HEK293T (cell line): ENCODE measurements at regions not wholly inside any gene's neighbourhood (a gene's known extent, or its start where the extent isn't known, plus 50 kb on each side); places are given as distances from the start of the nearest gene placed in this dataset.
"Not testable (repeated sequence)": the region's sequence is repeated elsewhere in the genome, so short reads cannot be mapped to it uniquely, and the experiment has no call there.

ENCODE experiments used
- ARNT ChIP-seq: fragments of 450-650 bp; IDR thresholded peaks from 2 replicates; pipeline ENCODE4 v1.6.1; 2017; ENCODE audit warnings: mild to moderate bottlenecking
- FOXA1 ChIP-seq: fragments of 450-650 bp; IDR thresholded peaks from 2 replicates; pipeline ENCODE4 v1.6.1; 2016; ENCODE audit warnings: mild to moderate bottlenecking
- HDGF ChIP-seq: fragments of 450-650 bp; IDR thresholded peaks from 2 replicates; pipeline ENCODE4 v1.6.1; 2017; ENCODE audit warnings: antibody characterized with exemption, borderline replicate concordance
- L3MBTL2 ChIP-seq: fragments of 450-650 bp; conservative IDR thresholded peaks from 2 replicates; pipeline ENCODE4 v1.6.1; 2016; ENCODE audit warnings: mild to moderate bottlenecking
- LEF1 ChIP-seq: fragments of 450-650 bp; IDR thresholded peaks from 2 replicates; pipeline ENCODE4 v1.6.1; 2017; ENCODE audit warnings: mild to moderate bottlenecking, borderline replicate concordance
- SP1 ChIP-seq: fragments of 450-650 bp; IDR thresholded peaks from 2 replicates; pipeline ENCODE4 v1.6.1; 2017

- TF ChIP-seq ARNT, HDGF, LEF1, SP1, L3MBTL2, FOXA1: not testable (repeated sequence)
These were observed 143.6 kb downstream of the NBPF8 start for GRCh38 chr1:120558303-120559060.
